ENCODE measurements at regions not wholly inside any gene's neighbourhood (a gene's known extent, or its start where the extent isn't known, plus 50 kb on each side); places are given as distances from the start of the nearest gene placed in this dataset.

DNA sequence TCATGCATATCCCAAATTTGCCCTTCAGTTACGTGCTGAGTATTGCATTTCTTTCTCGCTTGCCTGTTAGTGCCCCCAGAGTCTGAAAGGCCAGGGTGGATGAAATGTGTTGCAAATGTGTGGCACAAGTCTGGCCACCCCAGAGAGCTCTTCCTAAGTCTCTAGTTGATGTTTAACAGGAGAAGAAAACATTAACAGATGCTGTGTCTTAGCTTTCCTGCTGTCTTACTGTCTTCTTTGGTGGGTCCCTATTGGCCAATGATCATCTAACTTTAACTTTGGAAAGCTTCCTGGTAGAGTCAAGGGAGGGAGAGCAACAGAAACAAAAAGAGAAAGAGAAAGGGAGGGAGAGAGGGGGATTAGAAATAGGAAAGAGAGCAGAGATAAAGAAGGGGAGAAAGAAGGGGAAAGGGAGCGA, 76.7 kb upstream of the P3H2 start:
- TF ChIP-seq EP300 (IDR thresholded peaks at IDR 0.05) (no peak), POLR2AphosphoS5 (IDR thresholded peaks at IDR 0.05) (no peak), POLR2A (IDR thresholded peaks at IDR 0.05) (no peak)
- TF ChIP-seq, protein P1, sequence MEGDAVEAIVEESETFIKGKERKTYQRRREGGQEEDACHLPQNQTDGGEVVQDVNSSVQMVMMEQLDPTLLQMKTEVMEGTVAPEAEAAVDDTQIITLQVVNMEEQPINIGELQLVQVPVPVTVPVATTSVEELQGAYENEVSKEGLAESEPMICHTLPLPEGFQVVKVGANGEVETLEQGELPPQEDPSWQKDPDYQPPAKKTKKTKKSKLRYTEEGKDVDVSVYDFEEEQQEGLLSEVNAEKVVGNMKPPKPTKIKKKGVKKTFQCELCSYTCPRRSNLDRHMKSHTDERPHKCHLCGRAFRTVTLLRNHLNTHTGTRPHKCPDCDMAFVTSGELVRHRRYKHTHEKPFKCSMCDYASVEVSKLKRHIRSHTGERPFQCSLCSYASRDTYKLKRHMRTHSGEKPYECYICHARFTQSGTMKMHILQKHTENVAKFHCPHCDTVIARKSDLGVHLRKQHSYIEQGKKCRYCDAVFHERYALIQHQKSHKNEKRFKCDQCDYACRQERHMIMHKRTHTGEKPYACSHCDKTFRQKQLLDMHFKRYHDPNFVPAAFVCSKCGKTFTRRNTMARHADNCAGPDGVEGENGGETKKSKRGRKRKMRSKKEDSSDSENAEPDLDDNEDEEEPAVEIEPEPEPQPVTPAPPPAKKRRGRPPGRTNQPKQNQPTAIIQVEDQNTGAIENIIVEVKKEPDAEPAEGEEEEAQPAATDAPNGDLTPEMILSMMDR (IDR thresholded peaks at IDR 0.05): no peak

All from upper lobe of left lung (tissue), 4 donors.